ENCODE measurements at regions not wholly inside any gene's neighbourhood (a gene's known extent, or its start where the extent isn't known, plus 50 kb on each side); places are given as distances from the start of the nearest gene placed in this dataset.

GRCh38 chr5:111676926-111677415 is 80.0 kb downstream of the NREP start:
- TF ChIP-seq CTCF (IDR thresholded peaks at IDR 0.05; ENCODE audit: low read length), result no peak
- no peak for TF ChIP-seq EZH2 (IDR thresholded peaks at IDR 0.05; ENCODE audit: borderline replicate concordance, low read length)

Measured in OCI-LY1 (cell line).